SK-N-SH treated with all-trans-retinoic acid at 6 μM for 48 hours (cell line): ENCODE measurements at regions not wholly inside any gene's neighbourhood (a gene's known extent, or its start where the extent isn't known, plus 50 kb on each side); places are given as distances from the start of the nearest gene placed in this dataset.

Experiments
- ARNTL ChIP-seq: fragments of 450-650 bp; formaldehyde crosslinking; IDR thresholded peaks from 2 replicates; pipeline ENCODE4 v1.5.0; 2020; ENCODE audit warnings: low read depth, mild to moderate bottlenecking, moderate library complexity, borderline replicate concordance
- CREB5 ChIP-seq: fragments of 250-450 bp; sonication (Bioruptor Pico); IDR thresholded peaks from 2 replicates; pipeline ENCODE4 v1.5.1; 2020; ENCODE audit warnings: low read depth, mild to moderate bottlenecking, moderate library complexity
- POU6F1 ChIP-seq: fragments of 250-450 bp; sonication (Bioruptor Pico); IDR thresholded peaks from 2 replicates; pipeline ENCODE4 v1.8.0; 2021; ENCODE audit warnings: low read depth, mild to moderate bottlenecking, moderate library complexity, borderline replicate concordance
- ZFP3 ChIP-seq: fragments of 250-450 bp; sonication (Bioruptor Pico); IDR thresholded peaks from 2 replicates; pipeline ENCODE4 v1.5.0; 2020; ENCODE audit warnings: mild to moderate bottlenecking, moderate library complexity
- TF ChIP-seq, protein P1 (sequence below): fragments of 250-450 bp; sonication (Bioruptor Pico); IDR thresholded peaks from 2 replicates; pipeline ENCODE4 v1.5.0; 2020; ENCODE audit warnings: mild to moderate bottlenecking, moderate library complexity
- TF ChIP-seq, protein P2 (sequence below): fragments of 250-450 bp; sonication (Bioruptor Pico); IDR thresholded peaks from 2 replicates; pipeline ENCODE4 v1.8.0; 2020; ENCODE audit warnings: mild to moderate bottlenecking, moderate library complexity, borderline replicate concordance

- TF ChIP-seq, protein P1, sequence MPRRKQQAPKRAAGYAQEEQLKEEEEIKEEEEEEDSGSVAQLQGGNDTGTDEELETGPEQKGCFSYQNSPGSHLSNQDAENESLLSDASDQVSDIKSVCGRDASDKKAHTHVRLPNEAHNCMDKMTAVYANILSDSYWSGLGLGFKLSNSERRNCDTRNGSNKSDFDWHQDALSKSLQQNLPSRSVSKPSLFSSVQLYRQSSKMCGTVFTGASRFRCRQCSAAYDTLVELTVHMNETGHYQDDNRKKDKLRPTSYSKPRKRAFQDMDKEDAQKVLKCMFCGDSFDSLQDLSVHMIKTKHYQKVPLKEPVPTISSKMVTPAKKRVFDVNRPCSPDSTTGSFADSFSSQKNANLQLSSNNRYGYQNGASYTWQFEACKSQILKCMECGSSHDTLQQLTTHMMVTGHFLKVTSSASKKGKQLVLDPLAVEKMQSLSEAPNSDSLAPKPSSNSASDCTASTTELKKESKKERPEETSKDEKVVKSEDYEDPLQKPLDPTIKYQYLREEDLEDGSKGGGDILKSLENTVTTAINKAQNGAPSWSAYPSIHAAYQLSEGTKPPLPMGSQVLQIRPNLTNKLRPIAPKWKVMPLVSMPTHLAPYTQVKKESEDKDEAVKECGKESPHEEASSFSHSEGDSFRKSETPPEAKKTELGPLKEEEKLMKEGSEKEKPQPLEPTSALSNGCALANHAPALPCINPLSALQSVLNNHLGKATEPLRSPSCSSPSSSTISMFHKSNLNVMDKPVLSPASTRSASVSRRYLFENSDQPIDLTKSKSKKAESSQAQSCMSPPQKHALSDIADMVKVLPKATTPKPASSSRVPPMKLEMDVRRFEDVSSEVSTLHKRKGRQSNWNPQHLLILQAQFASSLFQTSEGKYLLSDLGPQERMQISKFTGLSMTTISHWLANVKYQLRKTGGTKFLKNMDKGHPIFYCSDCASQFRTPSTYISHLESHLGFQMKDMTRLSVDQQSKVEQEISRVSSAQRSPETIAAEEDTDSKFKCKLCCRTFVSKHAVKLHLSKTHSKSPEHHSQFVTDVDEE (CRISPR knock-in tag), result no peak
- TF ChIP-seq POU6F1 (CRISPR knock-in tag), result no peak
- TF ChIP-seq ARNTL (CRISPR knock-in tag), result no peak
- no peak for TF ChIP-seq CREB5 (CRISPR knock-in tag)
- TF ChIP-seq, protein P2, sequence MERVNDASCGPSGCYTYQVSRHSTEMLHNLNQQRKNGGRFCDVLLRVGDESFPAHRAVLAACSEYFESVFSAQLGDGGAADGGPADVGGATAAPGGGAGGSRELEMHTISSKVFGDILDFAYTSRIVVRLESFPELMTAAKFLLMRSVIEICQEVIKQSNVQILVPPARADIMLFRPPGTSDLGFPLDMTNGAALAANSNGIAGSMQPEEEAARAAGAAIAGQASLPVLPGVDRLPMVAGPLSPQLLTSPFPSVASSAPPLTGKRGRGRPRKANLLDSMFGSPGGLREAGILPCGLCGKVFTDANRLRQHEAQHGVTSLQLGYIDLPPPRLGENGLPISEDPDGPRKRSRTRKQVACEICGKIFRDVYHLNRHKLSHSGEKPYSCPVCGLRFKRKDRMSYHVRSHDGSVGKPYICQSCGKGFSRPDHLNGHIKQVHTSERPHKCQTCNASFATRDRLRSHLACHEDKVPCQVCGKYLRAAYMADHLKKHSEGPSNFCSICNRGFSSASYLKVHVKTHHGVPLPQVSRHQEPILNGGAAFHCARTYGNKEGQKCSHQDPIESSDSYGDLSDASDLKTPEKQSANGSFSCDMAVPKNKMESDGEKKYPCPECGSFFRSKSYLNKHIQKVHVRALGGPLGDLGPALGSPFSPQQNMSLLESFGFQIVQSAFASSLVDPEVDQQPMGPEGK (CRISPR knock-in tag), result no peak
- TF ChIP-seq ZFP3, result peak; percentile 80; the same call in 1 of the 2 replicates
Measured at GRCh38 chr11:90874281-90874680, 651.4 kb upstream of the CHORDC1 start.
